Neural crest cell (in vitro differentiated cells): ENCODE measurements at regions not wholly inside any gene's neighbourhood (a gene's known extent, or its start where the extent isn't known, plus 50 kb on each side); places are given as distances from the start of the nearest gene placed in this dataset.

Experiments used
- DNase-seq: peaks from one replicate; pipeline ENCODE4 v3.0.0; 2021; ENCODE audit warnings: low read depth, mixed read lengths, low spot score
- H3K27ac Mint-ChIP-seq: one replicate; pipeline ENCODE4 v1.8.0; 2021; ENCODE audit warnings: mild to moderate bottlenecking, mixed read lengths; ENCODE audit not compliant: unreplicated experiment
- H3K27me3 Mint-ChIP-seq: 2 replicates; pipeline ENCODE4 v1.8.0; 2021; ENCODE audit warnings: low read depth, mild to moderate bottlenecking, mixed read lengths
- H3K36me3 Mint-ChIP-seq: 2 replicates; pipeline ENCODE4 v1.8.0; 2021; ENCODE audit warnings: low read depth, mild to moderate bottlenecking, mixed read lengths
- H3K4me1 Mint-ChIP-seq: 2 replicates; pipeline ENCODE4 v1.8.0; 2021; ENCODE audit warnings: mixed read lengths
- H3K4me3 Mint-ChIP-seq: one replicate; pipeline ENCODE4 v1.8.0; 2021; ENCODE audit warnings: mild to moderate bottlenecking, mixed read lengths
- H3K9me3 Mint-ChIP-seq: 2 replicates; pipeline ENCODE4 v1.8.0; 2021; ENCODE audit warnings: mixed read lengths
- CTCF ChIP-seq: fragments of 200-600 bp; sonication (generic); conservative IDR thresholded peaks from 2 replicates; pipeline ENCODE4 v1.5.0; 2021; ENCODE audit warnings: antibody characterized with exemption, mild to moderate bottlenecking

DNA sequence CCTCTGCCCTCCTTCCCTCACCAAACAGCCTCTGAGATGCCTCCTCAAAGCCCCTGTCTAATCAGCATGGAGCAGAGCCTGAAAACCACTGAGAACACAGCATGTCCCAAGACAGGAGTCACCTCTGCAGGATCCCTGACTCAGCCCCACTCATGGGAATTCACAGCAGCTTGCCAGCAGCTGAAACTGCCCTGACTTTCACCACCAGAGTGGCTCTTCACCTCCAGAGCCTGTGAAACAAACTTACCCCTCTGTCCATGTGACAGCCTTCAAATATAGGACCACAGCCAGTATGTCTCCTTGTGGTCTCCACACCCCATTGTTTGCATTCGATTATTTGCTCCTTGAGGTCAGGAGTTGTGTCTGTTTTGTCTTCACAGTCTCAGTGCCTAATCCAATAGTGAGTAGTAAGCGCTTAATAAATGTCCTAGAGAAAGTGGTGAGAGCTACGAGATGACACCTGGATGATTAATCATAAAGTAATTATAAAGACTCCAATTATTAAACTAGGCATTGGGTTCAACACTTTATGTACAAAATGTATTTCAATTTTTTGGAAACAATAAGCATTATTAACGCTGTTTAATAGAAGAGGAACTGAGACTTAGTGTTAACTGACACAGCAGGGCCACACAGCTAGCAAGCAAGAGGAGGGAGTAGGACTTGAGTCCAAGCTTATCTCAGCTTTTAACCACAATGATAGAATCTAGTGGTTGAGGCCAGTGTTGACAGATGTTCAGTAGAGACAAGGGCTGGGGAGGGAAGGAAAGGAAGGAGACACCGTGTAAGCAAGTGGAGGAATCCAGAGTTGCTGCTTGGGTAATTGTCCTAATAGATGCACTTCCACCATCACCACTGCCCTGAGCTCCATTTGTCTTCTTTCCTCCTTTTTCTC, 358.7 kb upstream of the TNP1 start:
- Mint-ChIP-seq H3K27me3 (peaks cover 2% of the 10 kb centered on the region), H3K4me3 (no peak overlapping the region), H3K36me3 (no peaks in the 10 kb centered on the region), H3K9me3 (no peaks in the 10 kb centered on the region), H3K27ac (no peak overlapping the region), H3K4me1 (peaks cover 34% of the 10 kb centered on the region)
- no peak for TF ChIP-seq CTCF
- DNase-seq: no peak

DNA sequence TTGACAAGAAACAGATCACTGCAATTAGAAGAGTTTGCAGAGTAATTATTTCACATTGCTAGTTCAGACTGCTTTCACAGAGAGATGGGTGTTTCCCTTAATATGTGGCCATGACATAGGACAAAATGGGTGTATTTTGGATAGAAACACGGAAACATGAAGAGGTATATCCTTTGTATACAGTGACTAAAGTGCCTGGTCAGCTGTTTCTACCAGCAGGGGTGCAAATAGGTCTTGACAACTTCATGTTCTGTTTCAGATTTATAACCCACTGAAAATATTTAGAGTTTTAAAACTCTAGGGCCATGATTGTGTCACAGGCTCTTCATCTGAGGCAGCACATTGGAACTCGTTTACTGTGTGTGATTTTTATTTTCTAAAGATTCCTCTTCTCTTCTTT, 357.1 kb upstream of the TNP1 start:
- Mint-ChIP-seq H3K27me3 (peaks cover 2% of the 10 kb centered on the region), H3K9me3 (no peaks in the 10 kb centered on the region), H3K27ac (peak overlapping the region; percentile 30)

GRCh38 chr2:217216316-217216715, 356.5 kb upstream of the TNP1 start:
- Mint-ChIP-seq H3K36me3 (no peaks in the 10 kb centered on the region), H3K27me3 (peaks cover 2% of the 10 kb centered on the region), H3K27ac (no peak overlapping the region), H3K4me1 (peaks cover 34% of the 10 kb centered on the region), H3K9me3 (no peaks in the 10 kb centered on the region), H3K4me3 (no peak overlapping the region)
- no peak for DNase-seq
- no peak for TF ChIP-seq CTCF

More for the DNA sequence above, 357.1 kb upstream of the TNP1 start:
- DNase-seq: no peak
- H3K4me3 Mint-ChIP-seq: no peak overlapping the region
- no peak for TF ChIP-seq CTCF
- no peaks in the 10 kb centered on the region for H3K36me3 Mint-ChIP-seq
- peaks cover 34% of the 10 kb centered on the region for H3K4me1 Mint-ChIP-seq

- H3K36me3 Mint-ChIP-seq: no peaks in the 10 kb centered on the region
- H3K27ac Mint-ChIP-seq: peak overlapping the region; percentile 24
- H3K4me3 Mint-ChIP-seq: no peak overlapping the region
- H3K27me3 Mint-ChIP-seq: peaks cover 2% of the 10 kb centered on the region
- TF ChIP-seq CTCF: no peak
- no peak for DNase-seq
- H3K9me3 Mint-ChIP-seq: no peaks in the 10 kb centered on the region
- H3K4me1 Mint-ChIP-seq: peaks cover 29% of the 10 kb centered on the region
These were observed 356.0 kb upstream of the TNP1 start for GRCh38 chr2:217215877-217216276.

DNA sequence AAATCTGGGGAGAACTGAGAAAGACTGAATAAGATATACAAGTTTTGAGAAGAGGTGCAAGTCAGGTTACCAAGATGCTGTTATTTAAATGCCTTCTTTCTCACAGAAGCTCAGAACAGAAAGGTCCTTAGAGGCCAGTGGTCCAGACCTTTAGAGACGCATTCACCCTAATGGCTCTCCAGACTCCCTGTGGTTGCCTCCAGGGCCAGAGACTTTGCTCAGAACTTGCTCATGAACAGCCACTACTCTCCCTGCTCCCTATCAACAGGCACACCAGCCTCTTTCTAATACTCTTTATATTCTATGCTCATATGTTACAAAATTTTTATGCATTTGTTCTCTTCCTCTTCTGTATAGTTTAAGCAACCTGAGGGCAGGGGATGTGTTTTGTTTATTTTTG, 349.0 kb upstream of the TNP1 start:
- Mint-ChIP-seq H3K9me3 (peaks cover 8% of the 10 kb centered on the region), H3K27me3 (no peaks in the 10 kb centered on the region), H3K36me3 (peaks cover 4% of the 10 kb centered on the region), H3K4me1 (peaks cover 25% of the 10 kb centered on the region), H3K27ac (no peak overlapping the region), H3K4me3 (no peak overlapping the region)
- DNase-seq: no peak
- TF ChIP-seq CTCF: no peak
